ENCODE measurements at regions not wholly inside any gene's neighbourhood (a gene's known extent, or its start where the extent isn't known, plus 50 kb on each side); places are given as distances from the start of the nearest gene placed in this dataset.

DNA sequence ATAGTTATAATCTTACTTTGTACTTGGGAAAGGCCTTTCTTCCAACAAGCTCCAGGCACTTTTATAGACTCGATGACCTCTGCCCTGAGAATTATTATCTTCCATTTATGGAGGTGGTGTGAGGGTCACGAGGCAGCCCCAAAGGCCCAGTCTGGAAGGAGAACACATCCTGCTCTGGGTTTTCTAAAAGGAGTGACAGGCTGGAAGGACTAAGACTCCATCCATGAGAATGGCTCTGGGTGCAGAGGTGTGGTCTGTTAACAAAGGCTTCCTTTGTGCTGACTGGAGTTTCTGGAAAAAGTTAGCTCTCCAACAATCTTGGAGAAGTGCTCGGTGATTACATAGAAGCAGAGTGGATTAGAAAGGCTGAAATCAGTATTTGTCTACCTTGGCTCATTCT lies 74.7 kb upstream of the SESN3 start:
- TF ChIP-seq, protein P1, sequence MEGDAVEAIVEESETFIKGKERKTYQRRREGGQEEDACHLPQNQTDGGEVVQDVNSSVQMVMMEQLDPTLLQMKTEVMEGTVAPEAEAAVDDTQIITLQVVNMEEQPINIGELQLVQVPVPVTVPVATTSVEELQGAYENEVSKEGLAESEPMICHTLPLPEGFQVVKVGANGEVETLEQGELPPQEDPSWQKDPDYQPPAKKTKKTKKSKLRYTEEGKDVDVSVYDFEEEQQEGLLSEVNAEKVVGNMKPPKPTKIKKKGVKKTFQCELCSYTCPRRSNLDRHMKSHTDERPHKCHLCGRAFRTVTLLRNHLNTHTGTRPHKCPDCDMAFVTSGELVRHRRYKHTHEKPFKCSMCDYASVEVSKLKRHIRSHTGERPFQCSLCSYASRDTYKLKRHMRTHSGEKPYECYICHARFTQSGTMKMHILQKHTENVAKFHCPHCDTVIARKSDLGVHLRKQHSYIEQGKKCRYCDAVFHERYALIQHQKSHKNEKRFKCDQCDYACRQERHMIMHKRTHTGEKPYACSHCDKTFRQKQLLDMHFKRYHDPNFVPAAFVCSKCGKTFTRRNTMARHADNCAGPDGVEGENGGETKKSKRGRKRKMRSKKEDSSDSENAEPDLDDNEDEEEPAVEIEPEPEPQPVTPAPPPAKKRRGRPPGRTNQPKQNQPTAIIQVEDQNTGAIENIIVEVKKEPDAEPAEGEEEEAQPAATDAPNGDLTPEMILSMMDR (IDR thresholded peaks at IDR 0.05): no peak
- no peak for TF ChIP-seq POLR2A (IDR thresholded peaks at IDR 0.05)
